CD14-positive monocyte (primary cell): ENCODE measurements at regions not wholly inside any gene's neighbourhood (a gene's known extent, or its start where the extent isn't known, plus 50 kb on each side); places are given as distances from the start of the nearest gene placed in this dataset.

ENCODE experiments used
- DNase-seq, 3 donors: peaks; one replicate each; pipeline ENCODE4 v3.0.0-alpha.2; 2011 to 2022
- H2AFZ ChIP-seq: 2 replicates; pipeline ENCODE4 v1.6.0; 2012; ENCODE audit warnings: mild to moderate bottlenecking, low read depth, low read length, inconsistent platforms; ENCODE audit not compliant: insufficient read depth, poor library complexity, severe bottlenecking
- H3K27ac ChIP-seq, 2 donors: 1 replicate in 1 of 2; 2 replicates in 1 of 2; pipeline ENCODE4 v1.5.1; 2012 to 2013; ENCODE audit warnings: low read length in 2 of 2, control low read depth in 1 of 2, inconsistent platforms in 1 of 2, low read depth in 1 of 2, mild to moderate bottlenecking in 1 of 2
- H3K27me3 ChIP-seq, 2 donors: one replicate each; pipeline versions ENCODE4 v1.6.0 to v1.6.1; 2011 to 2013; ENCODE audit warnings: low read length in 2 of 2; ENCODE audit not compliant: control insufficient read depth in 2 of 2, insufficient read depth in 2 of 2
- H3K36me3 ChIP-seq, 2 donors: replicated peaks in 1 of 2; 1 replicate in 1 of 2; 2 replicates in 1 of 2; pipeline versions ENCODE4 v1.5.1 to v1.6.1; 2012 to 2013; ENCODE audit warnings: low read length in 2 of 2, control low read depth in 1 of 2, inconsistent platforms in 1 of 2, mild to moderate bottlenecking in 1 of 2; ENCODE audit not compliant: insufficient read depth in 2 of 2, control insufficient read depth in 1 of 2
- H3K4me1 ChIP-seq, 2 donors: 1 replicate in 1 of 2; 2 replicates in 1 of 2; pipeline versions ENCODE4 v1.5.1 to v1.6.1; 2012 to 2013; ENCODE audit warnings: low read length in 2 of 2, control low read depth in 1 of 2, inconsistent platforms in 1 of 2, mild to moderate bottlenecking in 1 of 2, moderate library complexity in 1 of 2; ENCODE audit not compliant: insufficient read depth in 2 of 2, control insufficient read depth in 1 of 2
- H3K4me2 ChIP-seq: replicated peaks from 2 replicates; pipeline ENCODE3; 2012; ENCODE audit warnings: low read length, moderate library complexity, mild to moderate bottlenecking; ENCODE audit not compliant: poor library complexity, severe bottlenecking; ENCODE audit errors: extremely low read depth
- H3K4me3 ChIP-seq, 3 experiments: fragments of 200-600 bp in 1 of 3; sonication (generic) in 1 of 3; replicated peaks in 1 of 3; 1 replicate in 2 of 3; 2 replicates in 1 of 3; pipeline ENCODE4 v1.5.1; 2011 to 2013; ENCODE audit warnings: low read length in 3 of 3, mild to moderate bottlenecking in 3 of 3, control low read depth in 2 of 3, low read depth in 2 of 3, inconsistent platforms in 1 of 3, moderate library complexity in 1 of 3
- H3K79me2 ChIP-seq: 2 replicates; pipeline ENCODE4 v1.6.0; 2012; ENCODE audit warnings: mild to moderate bottlenecking, control low read depth, inconsistent platforms, low read length, moderate library complexity; ENCODE audit not compliant: insufficient read depth
- H3K9ac ChIP-seq: 2 replicates; pipeline ENCODE4 v1.6.0; 2017; ENCODE audit warnings: low read length, mild to moderate bottlenecking; ENCODE audit not compliant: insufficient read depth, poor library complexity, severe bottlenecking
- H3K9me3 ChIP-seq, 2 donors: replicated peaks in 1 of 2; 1 replicate in 1 of 2; 2 replicates in 1 of 2; pipeline versions ENCODE4 v1.5.1 to v1.6.1; 2012 to 2013; ENCODE audit warnings: low read length in 2 of 2, control low read depth in 1 of 2; ENCODE audit not compliant: control insufficient read depth in 1 of 2, insufficient read depth in 1 of 2
- H4K20me1 ChIP-seq: 2 replicates; pipeline ENCODE4 v1.6.0; 2012; ENCODE audit warnings: mild to moderate bottlenecking, low read length, control low read depth, moderate library complexity; ENCODE audit not compliant: insufficient read depth
- H3K27ac Mint-ChIP-seq, 7 donors: one replicate each; pipeline ENCODE4 v1.8.0; 2020; ENCODE audit warnings: mild to moderate bottlenecking in 7 of 7, mixed read lengths in 7 of 7, moderate library complexity in 6 of 7, inconsistent platforms in 2 of 7
- H3K27me3 Mint-ChIP-seq, 3 donors: one replicate each; pipeline ENCODE4 v1.8.0; 2021 to 2022; ENCODE audit warnings: low read depth in 3 of 3, mild to moderate bottlenecking in 3 of 3, mixed read lengths in 3 of 3, moderate library complexity in 3 of 3, inconsistent platforms in 1 of 3
- H3K36me3 Mint-ChIP-seq, 2 donors: one replicate each; pipeline ENCODE4 v1.8.0; 2020; ENCODE audit warnings: mixed read lengths in 2 of 2, inconsistent platforms in 1 of 2, mild to moderate bottlenecking in 1 of 2
- H3K4me1 Mint-ChIP-seq: one replicate; pipeline ENCODE4 v1.8.0; 2020; ENCODE audit warnings: mild to moderate bottlenecking, mixed read lengths
- H3K4me3 Mint-ChIP-seq, 2 donors: one replicate each; pipeline ENCODE4 v1.8.0; 2020; ENCODE audit warnings: mild to moderate bottlenecking in 2 of 2, mixed read lengths in 2 of 2, moderate library complexity in 1 of 2
- H3K9me3 Mint-ChIP-seq, 7 donors: one replicate each; pipeline ENCODE4 v1.8.0; 2020 to 2022; ENCODE audit warnings: mixed read lengths in 7 of 7, mild to moderate bottlenecking in 6 of 7, moderate library complexity in 6 of 7, inconsistent platforms in 2 of 7
- WGBS: methylation state at CpG from one replicate; pipeline ENCODE4 v1.1.5; 2013; ENCODE audit warnings: missing lambda C conversion rate; ENCODE audit not compliant: insufficient coverage; 5-methylcytosine and 5-hydroxymethylcytosine counted together
- intact Hi-C, 2 donors: fragments of 100-400 bp; cut with micrococcal nuclease; formaldehyde crosslinking; loops; one replicate each; pipeline versions ENCODE4 v1.15.0 to v1.15.1; 2023
- TF ChIP-seq, protein P1 (sequence below): fragments of 200-600 bp; IDR thresholded peaks from one replicate; pipeline ENCODE4 v1.8.0; 2022; ENCODE audit warnings: antibody characterized with exemption, mild to moderate bottlenecking

DNA sequence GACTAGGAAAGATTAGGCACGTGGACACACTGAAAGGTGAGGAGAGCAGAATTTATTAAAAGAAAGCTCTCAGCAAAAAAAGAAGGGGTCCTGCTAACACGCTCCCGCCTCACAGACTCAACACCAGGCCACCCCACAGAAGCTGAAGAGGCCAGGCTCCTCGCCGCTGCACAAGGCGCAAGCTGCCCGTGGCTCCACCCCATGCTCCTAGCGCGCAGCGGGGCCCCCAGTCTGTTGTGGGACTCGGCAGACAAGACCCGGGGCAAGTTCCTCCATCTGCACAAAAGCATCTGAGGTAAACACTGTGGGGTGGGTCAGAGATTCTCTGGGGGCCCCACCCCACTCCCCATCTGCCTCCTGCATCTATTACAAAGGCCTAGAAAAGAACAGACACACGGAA, 1462.4 kb downstream of the EFNB2 start:
- H3K4me3 ChIP-seq: no peak overlapping the region
- no peak overlapping the region for H3K4me2 ChIP-seq
- no peaks in the 10 kb centered on the region for H3K36me3 ChIP-seq
- H4K20me1 ChIP-seq: no peaks in the 10 kb centered on the region
- H3K4me3 Mint-ChIP-seq: no peak overlapping the region
- H3K27me3 ChIP-seq: no peaks in the 10 kb centered on the region
- H3K9me3 Mint-ChIP-seq: peaks cover 3 to 12% (median 7%) of the 10 kb centered on the region in 7 donors
- no peaks in the 10 kb centered on the region for H3K4me1 ChIP-seq
- TF ChIP-seq, protein P1, sequence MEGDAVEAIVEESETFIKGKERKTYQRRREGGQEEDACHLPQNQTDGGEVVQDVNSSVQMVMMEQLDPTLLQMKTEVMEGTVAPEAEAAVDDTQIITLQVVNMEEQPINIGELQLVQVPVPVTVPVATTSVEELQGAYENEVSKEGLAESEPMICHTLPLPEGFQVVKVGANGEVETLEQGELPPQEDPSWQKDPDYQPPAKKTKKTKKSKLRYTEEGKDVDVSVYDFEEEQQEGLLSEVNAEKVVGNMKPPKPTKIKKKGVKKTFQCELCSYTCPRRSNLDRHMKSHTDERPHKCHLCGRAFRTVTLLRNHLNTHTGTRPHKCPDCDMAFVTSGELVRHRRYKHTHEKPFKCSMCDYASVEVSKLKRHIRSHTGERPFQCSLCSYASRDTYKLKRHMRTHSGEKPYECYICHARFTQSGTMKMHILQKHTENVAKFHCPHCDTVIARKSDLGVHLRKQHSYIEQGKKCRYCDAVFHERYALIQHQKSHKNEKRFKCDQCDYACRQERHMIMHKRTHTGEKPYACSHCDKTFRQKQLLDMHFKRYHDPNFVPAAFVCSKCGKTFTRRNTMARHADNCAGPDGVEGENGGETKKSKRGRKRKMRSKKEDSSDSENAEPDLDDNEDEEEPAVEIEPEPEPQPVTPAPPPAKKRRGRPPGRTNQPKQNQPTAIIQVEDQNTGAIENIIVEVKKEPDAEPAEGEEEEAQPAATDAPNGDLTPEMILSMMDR: no peak
- no peak overlapping the region for H3K9ac ChIP-seq
- no peaks in the 10 kb centered on the region for H3K4me1 Mint-ChIP-seq
- peaks cover 0 to 7% of the 10 kb centered on the region in 2 donors for H3K9me3 ChIP-seq
- no peak for DNase-seq
- H3K27ac ChIP-seq: no peak overlapping the region
- H3K79me2 ChIP-seq: no peaks in the 10 kb centered on the region
- H3K27me3 Mint-ChIP-seq: peaks cover 0 to 2% (median 0%) of the 10 kb centered on the region in 3 donors
- H2AFZ ChIP-seq: no peak overlapping the region
- intact Hi-C loops: no loop called here
- H3K36me3 Mint-ChIP-seq: no peaks in the 10 kb centered on the region
- H3K27ac Mint-ChIP-seq: no peak overlapping the region
- 86% methylated on average over 1 of the region's 13 CpGs for WGBS

DNA sequence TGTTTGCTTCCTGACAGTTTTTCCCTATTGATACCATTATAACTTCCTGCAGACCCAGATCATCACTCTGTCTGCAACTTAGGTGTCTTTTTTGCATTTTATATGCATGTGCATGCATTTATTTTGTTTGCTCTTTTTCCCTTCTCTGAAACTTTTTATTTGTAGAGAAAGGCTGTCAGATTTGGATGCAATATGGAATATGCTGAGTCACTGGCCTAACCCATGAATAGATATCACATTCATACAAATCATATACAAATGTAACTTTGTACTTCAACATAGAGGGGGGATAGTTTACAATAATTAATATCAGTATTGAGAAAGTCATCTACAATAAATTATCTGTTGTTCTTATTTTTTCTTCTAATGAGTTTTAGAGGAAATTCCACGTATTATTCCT, 1465.0 kb downstream of the EFNB2 start:
- no peaks in the 10 kb centered on the region for H3K36me3 Mint-ChIP-seq
- H3K27me3 Mint-ChIP-seq: peaks cover 0 to 2% (median 1%) of the 10 kb centered on the region in 3 donors
- Histone ChIP-seq H3K4me2 (no peak overlapping the region), H3K9me3 (peaks cover 0 to 7% of the 10 kb centered on the region in 2 donors), H4K20me1 (no peaks in the 10 kb centered on the region), H3K79me2 (no peaks in the 10 kb centered on the region), H3K27me3 (no peaks in the 10 kb centered on the region), H3K4me3 (no peak overlapping the region), H2AFZ (no peak overlapping the region), H3K9ac (no peak overlapping the region), H3K4me1 (no peaks in the 10 kb centered on the region), H3K36me3 (no peaks in the 10 kb centered on the region), H3K27ac (no peak overlapping the region)
- no peak overlapping the region for H3K27ac Mint-ChIP-seq
- peaks cover 3 to 10% (median 9%) of the 10 kb centered on the region in 7 donors for H3K9me3 Mint-ChIP-seq
- no peak for DNase-seq
- intact Hi-C loops: no loop called here
- TF ChIP-seq, protein P1: no peak
- no CpG with 5 or more reads among the region's 1 CpG for WGBS
- no peaks in the 10 kb centered on the region for H3K4me1 Mint-ChIP-seq
- H3K4me3 Mint-ChIP-seq: no peak overlapping the region
